ENCODE measurements at regions not wholly inside any gene's neighbourhood (a gene's known extent, or its start where the extent isn't known, plus 50 kb on each side); places are given as distances from the start of the nearest gene placed in this dataset.

- no peak for ATAC-seq
- no peaks in the 10 kb centered on the region for H3K9me3 ChIP-seq (ENCODE audit: control insufficient read depth, low read length, poor library complexity, severe bottlenecking)
- no peak overlapping the region for H3K27ac Mint-ChIP-seq
- peaks cover 19% of the 10 kb centered on the region for H3K27me3 Mint-ChIP-seq
- peaks cover 7% of the 10 kb centered on the region for H3K4me1 Mint-ChIP-seq
- DNase-seq, result no peak
- H3K4me3 Mint-ChIP-seq, result no peak overlapping the region
- peaks cover 2% of the 10 kb centered on the region for H3K36me3 Mint-ChIP-seq (ENCODE audit: low read depth)
Observed at GRCh38 chr3:194268654-194269512, 82.2 kb downstream of the CPN2 start.

DNA sequence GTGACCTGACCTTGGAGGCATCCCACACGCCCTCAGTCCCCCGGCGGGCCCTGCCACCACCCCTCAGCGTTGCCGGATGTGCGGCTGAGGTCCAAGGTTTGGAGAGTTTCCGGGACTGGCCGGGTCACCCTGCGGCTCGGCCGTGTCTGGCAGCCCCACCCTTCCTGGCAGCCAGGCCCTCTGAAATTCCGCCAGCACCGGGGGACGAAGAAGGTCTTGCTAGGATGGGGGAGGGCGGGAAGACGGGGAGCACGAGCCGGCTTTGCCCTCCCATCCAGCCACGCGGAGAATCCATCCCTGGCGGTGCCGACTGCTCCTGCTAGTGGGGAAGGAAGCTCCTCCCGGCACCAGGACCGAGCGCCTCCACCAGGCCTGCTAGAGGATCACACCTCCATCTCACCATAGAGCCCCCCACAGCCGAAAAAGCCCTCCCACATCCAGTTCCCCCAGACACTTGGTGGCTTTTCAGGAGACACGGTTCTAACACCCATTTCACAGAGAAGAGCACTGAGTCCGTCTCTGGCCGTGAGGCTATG, 81.5 kb downstream of the CPN2 start:
- no peak overlapping the region for H3K4me3 Mint-ChIP-seq
- H3K27me3 Mint-ChIP-seq, result peaks cover 19% of the 10 kb centered on the region
- H3K4me1 Mint-ChIP-seq, result peaks cover 11% of the 10 kb centered on the region
- no peak for ATAC-seq
- H3K27ac Mint-ChIP-seq, result no peak overlapping the region
- peaks cover 2% of the 10 kb centered on the region for H3K36me3 Mint-ChIP-seq (ENCODE audit: low read depth)
- no peaks in the 10 kb centered on the region for H3K9me3 ChIP-seq (ENCODE audit: control insufficient read depth, low read length, poor library complexity, severe bottlenecking)
- no peak for DNase-seq

DNA sequence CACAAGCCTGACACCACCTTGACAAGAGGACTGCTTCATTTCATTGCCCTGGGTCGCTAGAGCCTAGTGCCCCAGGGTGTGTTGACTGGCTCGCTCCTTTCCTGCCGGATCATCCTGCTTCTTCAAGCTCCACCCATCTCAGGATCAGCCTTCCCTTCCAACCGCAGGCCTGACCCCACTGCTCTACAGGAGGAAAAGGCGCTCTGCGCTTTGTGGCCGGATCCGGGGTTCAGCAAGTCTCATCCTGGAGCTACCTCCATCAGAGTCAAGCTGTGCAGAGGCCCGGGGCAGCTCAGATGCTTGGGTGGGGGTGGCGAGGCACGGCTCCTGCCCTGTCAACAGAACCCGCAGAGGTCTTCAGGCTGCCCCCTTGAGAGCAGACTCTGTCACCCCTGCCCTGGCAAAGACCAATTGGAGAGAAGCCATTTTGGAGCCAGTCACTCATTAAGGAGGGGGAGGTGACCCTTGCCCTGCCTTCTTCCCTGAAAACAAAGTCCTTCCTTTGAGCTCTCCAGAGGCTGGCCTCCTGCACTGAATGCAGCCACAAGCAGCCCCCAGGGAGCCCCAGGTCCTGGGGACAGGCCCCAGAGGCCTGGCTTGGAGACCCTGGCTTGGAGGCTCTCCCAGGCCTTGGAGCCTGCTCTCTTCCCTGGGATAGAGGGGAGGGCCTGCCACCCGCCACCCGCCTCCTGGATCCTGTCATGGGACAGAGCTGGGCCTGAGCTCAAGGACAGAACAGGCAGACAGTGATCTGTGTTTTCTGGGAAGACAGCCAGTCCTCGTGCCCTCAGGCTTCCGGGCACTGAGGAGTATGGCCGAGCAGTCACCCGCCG, 80.3 kb downstream of the CPN2 start:
- peaks cover 18% of the 10 kb centered on the region for H3K4me1 Mint-ChIP-seq
- H3K9me3 ChIP-seq (ENCODE audit: control insufficient read depth, low read length, poor library complexity, severe bottlenecking), result no peaks in the 10 kb centered on the region
- peaks cover 2% of the 10 kb centered on the region for H3K36me3 Mint-ChIP-seq (ENCODE audit: low read depth)
- H3K27me3 Mint-ChIP-seq, result peaks cover 19% of the 10 kb centered on the region
- ATAC-seq (no peak), DNase-seq (no peak)
- H3K27ac Mint-ChIP-seq, result no peak overlapping the region
- H3K4me3 Mint-ChIP-seq, result no peak overlapping the region

- Mint-ChIP-seq H3K36me3 (ENCODE audit: low read depth) (peaks cover 2% of the 10 kb centered on the region), H3K27me3 (peaks cover 14% of the 10 kb centered on the region), H3K4me1 (peaks cover 16% of the 10 kb centered on the region), H3K27ac (no peak overlapping the region), H3K4me3 (no peak overlapping the region)
- DNase-seq, result no peak
- no peak for ATAC-seq
- no peaks in the 10 kb centered on the region for H3K9me3 ChIP-seq (ENCODE audit: control insufficient read depth, low read length, poor library complexity, severe bottlenecking)
Observed at GRCh38 chr3:194271460-194272035, 79.6 kb downstream of the CPN2 start.

GRCh38 chr3:194272221-194272620, 78.9 kb downstream of the CPN2 start:
- no peak for ATAC-seq
- Mint-ChIP-seq H3K36me3 (ENCODE audit: low read depth) (peaks cover 2% of the 10 kb centered on the region), H3K4me1 (peaks cover 16% of the 10 kb centered on the region), H3K27me3 (peaks cover 11% of the 10 kb centered on the region), H3K27ac (no peak overlapping the region), H3K4me3 (no peak overlapping the region)
- DNase-seq, result no peak
- no peaks in the 10 kb centered on the region for H3K9me3 ChIP-seq (ENCODE audit: control insufficient read depth, low read length, poor library complexity, severe bottlenecking)

GRCh38 chr3:194272861-194273742, 78.0 kb downstream of the CPN2 start:
- DNase-seq (no peak), ATAC-seq (no peak)
- H3K9me3 ChIP-seq (ENCODE audit: control insufficient read depth, low read length, poor library complexity, severe bottlenecking), result no peaks in the 10 kb centered on the region
- no peak overlapping the region for H3K4me3 Mint-ChIP-seq
- H3K27ac Mint-ChIP-seq, result peak overlapping the region; percentile 86
- peaks cover 14% of the 10 kb centered on the region for H3K4me1 Mint-ChIP-seq
- H3K27me3 Mint-ChIP-seq, result peaks cover 11% of the 10 kb centered on the region
- no peaks in the 10 kb centered on the region for H3K36me3 Mint-ChIP-seq (ENCODE audit: low read depth)

GRCh38 chr3:194273743-194274310, 77.3 kb downstream of the CPN2 start:
- Mint-ChIP-seq H3K4me1 (peaks cover 13% of the 10 kb centered on the region), H3K27ac (peak overlapping the region; percentile 86), H3K27me3 (peaks cover 6% of the 10 kb centered on the region), H3K36me3 (ENCODE audit: low read depth) (no peaks in the 10 kb centered on the region), H3K4me3 (no peak overlapping the region)
- no peak for DNase-seq
- no peak for ATAC-seq
- H3K9me3 ChIP-seq (ENCODE audit: control insufficient read depth, low read length, poor library complexity, severe bottlenecking), result no peaks in the 10 kb centered on the region

- no peaks in the 10 kb centered on the region for H3K36me3 Mint-ChIP-seq (ENCODE audit: low read depth)
- no peaks in the 10 kb centered on the region for H3K9me3 ChIP-seq (ENCODE audit: control insufficient read depth, low read length, poor library complexity, severe bottlenecking)
- H3K27me3 Mint-ChIP-seq, result peaks cover 10% of the 10 kb centered on the region
- no peak for ATAC-seq
- peak overlapping the region; percentile 88 for H3K27ac Mint-ChIP-seq
- no peak overlapping the region for H3K4me3 Mint-ChIP-seq
- H3K4me1 Mint-ChIP-seq, result peaks cover 13% of the 10 kb centered on the region
- no peak for DNase-seq
Observed at GRCh38 chr3:194274424-194275085, 76.6 kb downstream of the CPN2 start.

- H3K27ac Mint-ChIP-seq, result peak overlapping the region; percentile 88
- peak overlapping the region; percentile 13 for H3K4me3 Mint-ChIP-seq
Observed at GRCh38 chr3:194275291-194275690, 75.8 kb downstream of the CPN2 start.

GRCh38 chr3:194275721-194276120, 75.4 kb downstream of the CPN2 start:
- H3K36me3 Mint-ChIP-seq (ENCODE audit: low read depth), result no peaks in the 10 kb centered on the region
- no peaks in the 10 kb centered on the region for H3K9me3 ChIP-seq (ENCODE audit: control insufficient read depth, low read length, poor library complexity, severe bottlenecking)
- H3K27ac Mint-ChIP-seq, result no peak overlapping the region
- H3K4me1 Mint-ChIP-seq, result peaks cover 13% of the 10 kb centered on the region
- ATAC-seq (no peak), DNase-seq (no peak)
- peaks cover 18% of the 10 kb centered on the region for H3K27me3 Mint-ChIP-seq
- H3K4me3 Mint-ChIP-seq, result no peak overlapping the region

More at GRCh38 chr3:194275291-194275690, 75.8 kb downstream of the CPN2 start:
- no peaks in the 10 kb centered on the region for H3K9me3 ChIP-seq (ENCODE audit: control insufficient read depth, low read length, poor library complexity, severe bottlenecking)
- peaks cover 13% of the 10 kb centered on the region for H3K4me1 Mint-ChIP-seq
- H3K27me3 Mint-ChIP-seq, result peaks cover 17% of the 10 kb centered on the region
- no peak for DNase-seq
- H3K36me3 Mint-ChIP-seq (ENCODE audit: low read depth), result no peaks in the 10 kb centered on the region
- no peak for ATAC-seq

- peaks cover 13% of the 10 kb centered on the region for H3K4me1 Mint-ChIP-seq
- no peaks in the 10 kb centered on the region for H3K9me3 ChIP-seq (ENCODE audit: control insufficient read depth, low read length, poor library complexity, severe bottlenecking)
- peaks cover 19% of the 10 kb centered on the region for H3K27me3 Mint-ChIP-seq
- no peaks in the 10 kb centered on the region for H3K36me3 Mint-ChIP-seq (ENCODE audit: low read depth)
- no peak overlapping the region for H3K27ac Mint-ChIP-seq
- ATAC-seq (no peak), DNase-seq (no peak)
- H3K4me3 Mint-ChIP-seq, result no peak overlapping the region
Observed at GRCh38 chr3:194276768-194277103, 74.4 kb downstream of the CPN2 start.
